ENCODE measurements at regions not wholly inside any gene's neighbourhood (a gene's known extent, or its start where the extent isn't known, plus 50 kb on each side); places are given as distances from the start of the nearest gene placed in this dataset.

GRCh38 chr3:194189243-194189791 is 53.4 kb downstream of the HES1 start:
- TF ChIP-seq CTCF (tag by site-specific recombination; IDR thresholded peaks at IDR 0.05) = no peak
- no peak for TF ChIP-seq MEIS1 (CRISPR knock-in tag; IDR thresholded peaks at IDR 0.05; ENCODE audit: borderline replicate concordance)
- TF ChIP-seq ZNF623 (tag by site-specific recombination; IDR thresholded peaks at IDR 0.05) = no peak
- no peak for TF ChIP-seq ZNF624 (tag by site-specific recombination; IDR thresholded peaks at IDR 0.05)
- no peak for TF ChIP-seq ZNF837 (tag by site-specific recombination; IDR thresholded peaks at IDR 0.05)
- no peak for TF ChIP-seq ZNF488 (tag by site-specific recombination; IDR thresholded peaks at IDR 0.05)
- TF ChIP-seq SP2 (tag by site-specific recombination; IDR thresholded peaks at IDR 0.05) = no peak
- TF ChIP-seq ZNF138 (tag by site-specific recombination; IDR thresholded peaks at IDR 0.05; ENCODE audit: borderline replicate concordance) = no peak
- TF ChIP-seq MZF1 (tag by site-specific recombination; IDR thresholded peaks at IDR 0.05; ENCODE audit: borderline replicate concordance) = no peak
- TF ChIP-seq, protein P1, sequence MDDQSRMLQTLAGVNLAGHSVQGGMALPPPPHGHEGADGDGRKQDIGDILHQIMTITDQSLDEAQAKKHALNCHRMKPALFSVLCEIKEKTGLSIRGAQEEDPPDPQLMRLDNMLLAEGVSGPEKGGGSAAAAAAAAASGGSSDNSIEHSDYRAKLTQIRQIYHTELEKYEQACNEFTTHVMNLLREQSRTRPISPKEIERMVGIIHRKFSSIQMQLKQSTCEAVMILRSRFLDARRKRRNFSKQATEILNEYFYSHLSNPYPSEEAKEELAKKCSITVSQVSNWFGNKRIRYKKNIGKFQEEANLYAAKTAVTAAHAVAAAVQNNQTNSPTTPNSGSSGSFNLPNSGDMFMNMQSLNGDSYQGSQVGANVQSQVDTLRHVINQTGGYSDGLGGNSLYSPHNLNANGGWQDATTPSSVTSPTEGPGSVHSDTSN (CRISPR knock-in tag; IDR thresholded peaks at IDR 0.05) = no peak
- TF ChIP-seq TCF7L2 (IDR thresholded peaks at IDR 0.05; ENCODE audit: borderline replicate concordance, low read depth, low read length) = no peak
- TF ChIP-seq, protein P2, sequence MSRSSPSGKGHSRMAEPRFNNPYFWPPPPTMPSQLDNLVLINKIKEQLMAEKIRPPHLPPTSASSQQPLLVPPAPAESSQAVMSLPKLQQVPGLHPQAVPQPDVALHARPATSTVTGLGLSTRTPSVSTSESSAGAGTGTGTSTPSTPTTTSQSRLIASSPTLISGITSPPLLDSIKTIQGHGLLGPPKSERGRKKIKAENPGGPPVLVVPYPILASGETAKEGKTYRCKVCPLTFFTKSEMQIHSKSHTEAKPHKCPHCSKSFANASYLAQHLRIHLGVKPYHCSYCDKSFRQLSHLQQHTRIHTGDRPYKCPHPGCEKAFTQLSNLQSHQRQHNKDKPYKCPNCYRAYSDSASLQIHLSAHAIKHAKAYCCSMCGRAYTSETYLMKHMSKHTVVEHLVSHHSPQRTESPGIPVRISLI (tag by site-specific recombination; IDR thresholded peaks at IDR 0.05) = no peak
- TF ChIP-seq, protein P3, sequence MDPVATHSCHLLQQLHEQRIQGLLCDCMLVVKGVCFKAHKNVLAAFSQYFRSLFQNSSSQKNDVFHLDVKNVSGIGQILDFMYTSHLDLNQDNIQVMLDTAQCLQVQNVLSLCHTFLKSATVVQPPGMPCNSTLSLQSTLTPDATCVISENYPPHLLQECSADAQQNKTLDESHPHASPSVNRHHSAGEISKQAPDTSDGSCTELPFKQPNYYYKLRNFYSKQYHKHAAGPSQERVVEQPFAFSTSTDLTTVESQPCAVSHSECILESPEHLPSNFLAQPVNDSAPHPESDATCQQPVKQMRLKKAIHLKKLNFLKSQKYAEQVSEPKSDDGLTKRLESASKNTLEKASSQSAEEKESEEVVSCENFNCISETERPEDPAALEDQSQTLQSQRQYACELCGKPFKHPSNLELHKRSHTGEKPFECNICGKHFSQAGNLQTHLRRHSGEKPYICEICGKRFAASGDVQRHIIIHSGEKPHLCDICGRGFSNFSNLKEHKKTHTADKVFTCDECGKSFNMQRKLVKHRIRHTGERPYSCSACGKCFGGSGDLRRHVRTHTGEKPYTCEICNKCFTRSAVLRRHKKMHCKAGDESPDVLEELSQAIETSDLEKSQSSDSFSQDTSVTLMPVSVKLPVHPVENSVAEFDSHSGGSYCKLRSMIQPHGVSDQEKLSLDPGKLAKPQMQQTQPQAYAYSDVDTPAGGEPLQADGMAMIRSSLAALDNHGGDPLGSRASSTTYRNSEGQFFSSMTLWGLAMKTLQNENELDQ (tag by site-specific recombination; IDR thresholded peaks at IDR 0.05; ENCODE audit: low read depth) = no peak
